ENCODE measurements at regions not wholly inside any gene's neighbourhood (a gene's known extent, or its start where the extent isn't known, plus 50 kb on each side); places are given as distances from the start of the nearest gene placed in this dataset.

- ChIA-PET POLR2A (no interaction called here), SMC1A (ENCODE audit: uncharacterized antibody, unreplicated experiment) (no interaction called here), CTCF (no interaction called here), RAD21 (ENCODE audit: unreplicated experiment) (no interaction called here)
- no peak overlapping the region for H3K27ac ChIP-seq (ENCODE audit: control insufficient read depth, insufficient read depth)
- H3K4me1 ChIP-seq (ENCODE audit: control insufficient read depth, insufficient read depth, low read length), result no peaks in the 10 kb centered on the region
- 69% methylated on average over 2 of the region's 2 CpGs for WGBS (ENCODE audit: insufficient coverage, insufficient replicate concordance, low lambda C conversion rate, missing lambda C conversion rate)
- intact Hi-C loops (cut with micrococcal nuclease; ENCODE audit: unreplicated experiment), result no loop called here
- H3K27me3 ChIP-seq (replicated peaks in 1 of 2; ENCODE audit: control insufficient read depth in 2 of 2, insufficient read depth in 2 of 2, low read length in 1 of 2), result no peaks in the 10 kb centered on the region
- no peaks in the 10 kb centered on the region for H3K79me2 ChIP-seq (ENCODE audit: control insufficient read depth, insufficient read depth, low read length)
- H2AFZ ChIP-seq (ENCODE audit: control insufficient read depth, low read depth, low read length), result no peak overlapping the region
- H3K36me3 ChIP-seq (ENCODE audit: control insufficient read depth in 2 of 2, insufficient read depth in 2 of 2, low read length in 1 of 2), result no peaks in the 10 kb centered on the region
- BruUV-seq (replicated peaks), result no TSS peak
- H3K4me3 ChIP-seq, result no peak overlapping the region
- TF ChIP-seq POLR2A (IDR thresholded peaks at IDR 0.05; ENCODE audit: low read depth, low read length) (no peak), ZBTB33 (IDR thresholded peaks at IDR 0.05) (no peak)
- TF ChIP-seq, protein P1, sequence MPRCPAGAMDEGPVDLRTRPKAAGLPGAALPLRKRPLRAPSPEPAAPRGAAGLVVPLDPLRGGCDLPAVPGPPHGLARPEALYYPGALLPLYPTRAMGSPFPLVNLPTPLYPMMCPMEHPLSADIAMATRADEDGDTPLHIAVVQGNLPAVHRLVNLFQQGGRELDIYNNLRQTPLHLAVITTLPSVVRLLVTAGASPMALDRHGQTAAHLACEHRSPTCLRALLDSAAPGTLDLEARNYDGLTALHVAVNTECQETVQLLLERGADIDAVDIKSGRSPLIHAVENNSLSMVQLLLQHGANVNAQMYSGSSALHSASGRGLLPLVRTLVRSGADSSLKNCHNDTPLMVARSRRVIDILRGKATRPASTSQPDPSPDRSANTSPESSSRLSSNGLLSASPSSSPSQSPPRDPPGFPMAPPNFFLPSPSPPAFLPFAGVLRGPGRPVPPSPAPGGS (IDR thresholded peaks at IDR 0.05; ENCODE audit: borderline replicate concordance, insufficient read depth, low read depth, low read length, poor library complexity, severe bottlenecking), result no peak
- in situ Hi-C loops (cut with MboI), result no loop called here
- FAIRE-seq, result no peak
- no peak overlapping the region for H3K4me2 ChIP-seq (ENCODE audit: control insufficient read depth, insufficient read depth)
- no peak for ATAC-seq
- no peaks in the 10 kb centered on the region for H4K20me1 ChIP-seq (ENCODE audit: control insufficient read depth, insufficient read depth)
- DNase-seq (ENCODE audit: low read depth, low spot score), result no peak
- H3K9ac ChIP-seq (ENCODE audit: control insufficient read depth, insufficient read depth, low read length), result no peak overlapping the region
- no peaks in the 10 kb centered on the region for H3K9me3 ChIP-seq (replicated peaks; ENCODE audit: control insufficient read depth, insufficient read depth, low read length)
Observed at GRCh38 chr18:39620551-39621168, 2055.1 kb upstream of the CELF4 start.

Measured in GM12878 (cell line).